ENCODE measurements at regions not wholly inside any gene's neighbourhood (a gene's known extent, or its start where the extent isn't known, plus 50 kb on each side); places are given as distances from the start of the nearest gene placed in this dataset.

- Mint-ChIP-seq H3K4me1 (no peaks in the 10 kb centered on the region), H3K27ac (no peak overlapping the region), H3K9me3 (ENCODE audit: insufficient read depth) (peaks cover 4% of the 10 kb centered on the region), H3K27me3 (no peaks in the 10 kb centered on the region), H3K4me3 (no peak overlapping the region)
- DNase-seq (no peak), ATAC-seq (ENCODE audit: low read depth) (no peak)
- no peaks in the 10 kb centered on the region for H3K79me2 ChIP-seq (ENCODE audit: control insufficient read depth, insufficient read depth, low read length)
- H4K20me1 ChIP-seq (ENCODE audit: control insufficient read depth, insufficient read depth, low read length, poor library complexity, severe bottlenecking) = no peaks in the 10 kb centered on the region
- H3K27me3 ChIP-seq (replicated peaks in 1 of 4; ENCODE audit: control extremely low read depth in 1 of 4, control insufficient read depth in 3 of 4, insufficient read depth in 4 of 4, low read length in 3 of 4) = peaks cover 0 to 2% (median 0%) of the 10 kb centered on the region in 4 experiments
- H3K4me1 ChIP-seq (ENCODE audit: control insufficient read depth in 2 of 2, insufficient read depth in 2 of 2, low read length in 2 of 2) = no peaks in the 10 kb centered on the region
- no peak overlapping the region for H3K4me3 ChIP-seq (ENCODE audit: control extremely low read depth in 1 of 5, extremely low read depth in 1 of 5, insufficient read depth in 1 of 5, low read depth in 2 of 5, low read length in 4 of 5)
- CTCF ChIA-PET = interaction anchor here (0.6 kb wide), 1 partner anchor 10 kb away, joined by 5 read pairs; no protein-coding TSS in a partner anchor
- no peak overlapping the region for H3K9ac ChIP-seq (ENCODE audit: low read length)
- TF ChIP-seq EZH2 (IDR thresholded peaks at IDR 0.05; ENCODE audit: borderline replicate concordance, insufficient read depth, low read depth, low read length, poor library complexity, severe bottlenecking) = no peak
- TF ChIP-seq CTCF (IDR thresholded peaks at IDR 0.05) = no peak
- peaks cover 0 to 31% (median 0%) of the 10 kb centered on the region in 3 donors for H3K9me3 ChIP-seq (ENCODE audit: control extremely low read depth in 1 of 3, control insufficient read depth in 2 of 3, insufficient read depth in 1 of 3, low read length in 2 of 3)
- no peak overlapping the region for H3K27ac ChIP-seq (ENCODE audit: low read length in 2 of 2)
- intact Hi-C loops (cut with micrococcal nuclease) = no loop called here
- no peaks in the 10 kb centered on the region for H3K36me3 ChIP-seq (replicated peaks in 1 of 2; ENCODE audit: control extremely low read depth in 1 of 2, control insufficient read depth in 1 of 2, extremely low read depth in 1 of 2, insufficient read depth in 2 of 2, low read length in 1 of 2)
- POLR2A ChIA-PET = no interaction called here
- no peak overlapping the region for H2AFZ ChIP-seq (ENCODE audit: insufficient read depth, low read depth, low read length, poor library complexity, severe bottlenecking)
- 83% methylated on average over 9 of the region's 9 CpGs for WGBS (ENCODE audit: insufficient coverage)
- no peak overlapping the region for H3K4me2 ChIP-seq (replicated peaks; ENCODE audit: low read depth, low read length, poor library complexity, severe bottlenecking)
Observed at GRCh38 chr22:48826546-48826945, 1001.1 kb downstream of the BRD1 start.

GRCh38 chr22:48825802-48826520 lies 1001.7 kb downstream of the BRD1 start:
- no peak overlapping the region for H3K4me2 ChIP-seq (replicated peaks; ENCODE audit: low read depth, low read length, poor library complexity, severe bottlenecking)
- no peaks in the 10 kb centered on the region for H4K20me1 ChIP-seq (ENCODE audit: control insufficient read depth, insufficient read depth, low read length, poor library complexity, severe bottlenecking)
- H3K27me3 ChIP-seq (replicated peaks in 1 of 4; ENCODE audit: control extremely low read depth in 1 of 4, control insufficient read depth in 3 of 4, insufficient read depth in 4 of 4, low read length in 3 of 4) = peaks cover 0 to 2% (median 0%) of the 10 kb centered on the region in 4 experiments
- H3K4me3 ChIP-seq (ENCODE audit: control extremely low read depth in 1 of 5, extremely low read depth in 1 of 5, insufficient read depth in 1 of 5, low read depth in 2 of 5, low read length in 4 of 5) = no peak overlapping the region
- WGBS (ENCODE audit: insufficient coverage) = 89% methylated on average over 25 of the region's 25 CpGs
- intact Hi-C loops (cut with micrococcal nuclease) = no loop called here
- H3K36me3 ChIP-seq (replicated peaks in 1 of 2; ENCODE audit: control extremely low read depth in 1 of 2, control insufficient read depth in 1 of 2, extremely low read depth in 1 of 2, insufficient read depth in 2 of 2, low read length in 1 of 2) = no peaks in the 10 kb centered on the region
- H3K4me3 Mint-ChIP-seq = no peak overlapping the region
- H3K27ac ChIP-seq (ENCODE audit: low read length in 2 of 2) = no peak overlapping the region
- H3K9me3 ChIP-seq (ENCODE audit: control extremely low read depth in 1 of 3, control insufficient read depth in 2 of 3, insufficient read depth in 1 of 3, low read length in 2 of 3) = peaks cover 0 to 31% (median 0%) of the 10 kb centered on the region in 3 donors
- no peak overlapping the region for H3K27ac Mint-ChIP-seq
- POLR2A ChIA-PET = no interaction called here
- no peaks in the 10 kb centered on the region for H3K9me3 Mint-ChIP-seq (ENCODE audit: insufficient read depth)
- no peak overlapping the region for H2AFZ ChIP-seq (ENCODE audit: insufficient read depth, low read depth, low read length, poor library complexity, severe bottlenecking)
- CTCF ChIA-PET = interaction anchor here (0.6 kb wide), 1 partner anchor 9 kb away, joined by 5 read pairs; no protein-coding TSS in a partner anchor
- no peak for DNase-seq
- H3K4me1 Mint-ChIP-seq = no peaks in the 10 kb centered on the region
- ATAC-seq (ENCODE audit: low read depth) = no peak
- H3K27me3 Mint-ChIP-seq = no peaks in the 10 kb centered on the region
- H3K79me2 ChIP-seq (ENCODE audit: control insufficient read depth, insufficient read depth, low read length) = no peaks in the 10 kb centered on the region
- no peaks in the 10 kb centered on the region for H3K4me1 ChIP-seq (ENCODE audit: control insufficient read depth in 2 of 2, insufficient read depth in 2 of 2, low read length in 2 of 2)
- no peak for TF ChIP-seq CTCF (IDR thresholded peaks at IDR 0.05)
- TF ChIP-seq EZH2 (IDR thresholded peaks at IDR 0.05; ENCODE audit: borderline replicate concordance, insufficient read depth, low read depth, low read length, poor library complexity, severe bottlenecking) = no peak
- no peak overlapping the region for H3K9ac ChIP-seq (ENCODE audit: low read length)
